ENCODE measurements at regions not wholly inside any gene's neighbourhood (a gene's known extent, or its start where the extent isn't known, plus 50 kb on each side); places are given as distances from the start of the nearest gene placed in this dataset.

- Histone ChIP-seq H3K4me3 (ENCODE audit: low read length) (no peak overlapping the region), H3K36me3 (ENCODE audit: control insufficient read depth, insufficient read depth, low read length) (no peaks in the 10 kb centered on the region), H3K27ac (ENCODE audit: low read length) (no peak overlapping the region), H3K4me1 (ENCODE audit: control insufficient read depth, insufficient read depth, low read length) (no peaks in the 10 kb centered on the region), H3K27me3 (ENCODE audit: control insufficient read depth, insufficient read depth, low read length) (no peaks in the 10 kb centered on the region), H3K9me3 (ENCODE audit: control insufficient read depth, insufficient read depth, low read length) (no peaks in the 10 kb centered on the region)
- no CpG with 5 or more reads among the region's 1 CpG for WGBS (ENCODE audit: insufficient coverage, insufficient read length)
- DNase-seq (ENCODE audit: low read depth, low spot score) = no peak
Observed at GRCh38 chr13:64255988-64256387, 2840.3 kb upstream of the PCDH20 start.

GRCh38 chr13:64248371-64249065 lies 2832.9 kb upstream of the PCDH20 start:
- H3K27me3 ChIP-seq (ENCODE audit: control insufficient read depth, insufficient read depth, low read length) = no peaks in the 10 kb centered on the region
- no peak overlapping the region for H3K4me3 ChIP-seq (ENCODE audit: low read length)
- no peak overlapping the region for H3K27ac ChIP-seq (ENCODE audit: low read length)
- H3K4me1 ChIP-seq (ENCODE audit: control insufficient read depth, insufficient read depth, low read length) = no peaks in the 10 kb centered on the region
- DNase-seq (ENCODE audit: low read depth, low spot score) = no peak
- no peaks in the 10 kb centered on the region for H3K36me3 ChIP-seq (ENCODE audit: control insufficient read depth, insufficient read depth, low read length)
- H3K9me3 ChIP-seq (ENCODE audit: control insufficient read depth, insufficient read depth, low read length) = no peaks in the 10 kb centered on the region

- H3K4me3 ChIP-seq (ENCODE audit: low read length) = no peak overlapping the region
- H3K9me3 ChIP-seq (ENCODE audit: control insufficient read depth, insufficient read depth, low read length) = no peaks in the 10 kb centered on the region
- DNase-seq (ENCODE audit: low read depth, low spot score) = no peak
- H3K36me3 ChIP-seq (ENCODE audit: control insufficient read depth, insufficient read depth, low read length) = no peaks in the 10 kb centered on the region
- H3K27ac ChIP-seq (ENCODE audit: low read length) = no peak overlapping the region
- no peaks in the 10 kb centered on the region for H3K27me3 ChIP-seq (ENCODE audit: control insufficient read depth, insufficient read depth, low read length)
- WGBS (ENCODE audit: insufficient coverage, insufficient read length) = no CpG with 5 or more reads among the region's 2 CpGs
- no peaks in the 10 kb centered on the region for H3K4me1 ChIP-seq (ENCODE audit: control insufficient read depth, insufficient read depth, low read length)
Observed at GRCh38 chr13:64239372-64239771, 2823.7 kb upstream of the PCDH20 start.

- Histone ChIP-seq H3K4me3 (ENCODE audit: low read length) (no peak overlapping the region), H3K27ac (ENCODE audit: low read length) (no peak overlapping the region), H3K36me3 (ENCODE audit: control insufficient read depth, insufficient read depth, low read length) (no peaks in the 10 kb centered on the region), H3K9me3 (ENCODE audit: control insufficient read depth, insufficient read depth, low read length) (no peaks in the 10 kb centered on the region), H3K27me3 (ENCODE audit: control insufficient read depth, insufficient read depth, low read length) (no peaks in the 10 kb centered on the region), H3K4me1 (ENCODE audit: control insufficient read depth, insufficient read depth, low read length) (no peaks in the 10 kb centered on the region)
- no peak for DNase-seq (ENCODE audit: low read depth, low spot score)
- no CpG with 5 or more reads among the region's 4 CpGs for WGBS (ENCODE audit: insufficient coverage, insufficient read length)
Observed at GRCh38 chr13:64234255-64234654, 2818.6 kb upstream of the PCDH20 start.

- H3K27ac ChIP-seq (ENCODE audit: low read length) = no peak overlapping the region
- no peaks in the 10 kb centered on the region for H3K4me1 ChIP-seq (ENCODE audit: control insufficient read depth, insufficient read depth, low read length)
- DNase-seq (ENCODE audit: low read depth, low spot score) = no peak
- H3K4me3 ChIP-seq (ENCODE audit: low read length) = no peak overlapping the region
- H3K9me3 ChIP-seq (ENCODE audit: control insufficient read depth, insufficient read depth, low read length) = no peaks in the 10 kb centered on the region
- H3K27me3 ChIP-seq (ENCODE audit: control insufficient read depth, insufficient read depth, low read length) = no peaks in the 10 kb centered on the region
- no peaks in the 10 kb centered on the region for H3K36me3 ChIP-seq (ENCODE audit: control insufficient read depth, insufficient read depth, low read length)
- no CpG with 5 or more reads among the region's 3 CpGs for WGBS (ENCODE audit: insufficient coverage, insufficient read length)
Observed at GRCh38 chr13:64223016-64223415, 2807.4 kb upstream of the PCDH20 start.

- Histone ChIP-seq H3K4me1 (ENCODE audit: control insufficient read depth, insufficient read depth, low read length) (no peaks in the 10 kb centered on the region), H3K9me3 (ENCODE audit: control insufficient read depth, insufficient read depth, low read length) (no peaks in the 10 kb centered on the region), H3K4me3 (ENCODE audit: low read length) (no peak overlapping the region), H3K36me3 (ENCODE audit: control insufficient read depth, insufficient read depth, low read length) (no peaks in the 10 kb centered on the region), H3K27me3 (ENCODE audit: control insufficient read depth, insufficient read depth, low read length) (no peaks in the 10 kb centered on the region), H3K27ac (ENCODE audit: low read length) (no peak overlapping the region)
- DNase-seq (ENCODE audit: low read depth, low spot score) = no peak
- WGBS (ENCODE audit: insufficient coverage, insufficient read length) = no CpG with 5 or more reads among the region's 9 CpGs
Observed at GRCh38 chr13:64206430-64207225, 2791.0 kb upstream of the PCDH20 start.

- DNase-seq (ENCODE audit: low read depth, low spot score) = no peak
- no CpG with 5 or more reads among the region's 1 CpG for WGBS (ENCODE audit: insufficient coverage, insufficient read length)
- H3K4me1 ChIP-seq (ENCODE audit: control insufficient read depth, insufficient read depth, low read length) = no peaks in the 10 kb centered on the region
- no peak overlapping the region for H3K27ac ChIP-seq (ENCODE audit: low read length)
- H3K4me3 ChIP-seq (ENCODE audit: low read length) = no peak overlapping the region
- H3K27me3 ChIP-seq (ENCODE audit: control insufficient read depth, insufficient read depth, low read length) = no peaks in the 10 kb centered on the region
- H3K9me3 ChIP-seq (ENCODE audit: control insufficient read depth, insufficient read depth, low read length) = no peaks in the 10 kb centered on the region
- H3K36me3 ChIP-seq (ENCODE audit: control insufficient read depth, insufficient read depth, low read length) = no peaks in the 10 kb centered on the region
Observed at GRCh38 chr13:64202517-64202916, 2786.9 kb upstream of the PCDH20 start.

GRCh38 chr13:64197232-64197631 lies 2781.6 kb upstream of the PCDH20 start:
- Histone ChIP-seq H3K4me3 (ENCODE audit: low read length) (no peak overlapping the region), H3K4me1 (ENCODE audit: control insufficient read depth, insufficient read depth, low read length) (no peaks in the 10 kb centered on the region), H3K36me3 (ENCODE audit: control insufficient read depth, insufficient read depth, low read length) (no peaks in the 10 kb centered on the region), H3K9me3 (ENCODE audit: control insufficient read depth, insufficient read depth, low read length) (no peaks in the 10 kb centered on the region), H3K27ac (ENCODE audit: low read length) (no peak overlapping the region), H3K27me3 (ENCODE audit: control insufficient read depth, insufficient read depth, low read length) (no peaks in the 10 kb centered on the region)
- DNase-seq (ENCODE audit: low read depth, low spot score) = no peak

GRCh38 chr13:64186503-64187250 lies 2771.0 kb upstream of the PCDH20 start:
- no peak overlapping the region for H3K27ac ChIP-seq (ENCODE audit: low read length)
- H3K4me3 ChIP-seq (ENCODE audit: low read length) = no peak overlapping the region
- WGBS (ENCODE audit: insufficient coverage, insufficient read length) = no CpG with 5 or more reads among the region's 2 CpGs
- no peaks in the 10 kb centered on the region for H3K27me3 ChIP-seq (ENCODE audit: control insufficient read depth, insufficient read depth, low read length)
- no peaks in the 10 kb centered on the region for H3K36me3 ChIP-seq (ENCODE audit: control insufficient read depth, insufficient read depth, low read length)
- no peaks in the 10 kb centered on the region for H3K9me3 ChIP-seq (ENCODE audit: control insufficient read depth, insufficient read depth, low read length)
- H3K4me1 ChIP-seq (ENCODE audit: control insufficient read depth, insufficient read depth, low read length) = no peaks in the 10 kb centered on the region
- no peak for DNase-seq (ENCODE audit: low read depth, low spot score)

- Histone ChIP-seq H3K4me3 (ENCODE audit: low read length) (no peak overlapping the region), H3K4me1 (ENCODE audit: control insufficient read depth, insufficient read depth, low read length) (no peaks in the 10 kb centered on the region), H3K27ac (ENCODE audit: low read length) (no peak overlapping the region), H3K36me3 (ENCODE audit: control insufficient read depth, insufficient read depth, low read length) (no peaks in the 10 kb centered on the region), H3K27me3 (ENCODE audit: control insufficient read depth, insufficient read depth, low read length) (no peaks in the 10 kb centered on the region), H3K9me3 (ENCODE audit: control insufficient read depth, insufficient read depth, low read length) (no peaks in the 10 kb centered on the region)
- no CpG with 5 or more reads among the region's 1 CpG for WGBS (ENCODE audit: insufficient coverage, insufficient read length)
- no peak for DNase-seq (ENCODE audit: low read depth, low spot score)
Observed at GRCh38 chr13:64186071-64186470, 2770.4 kb upstream of the PCDH20 start.

All from iPS DF 6.9 (cell line).